DOHH2 (cell line): ENCODE measurements at regions not wholly inside any gene's neighbourhood (a gene's known extent, or its start where the extent isn't known, plus 50 kb on each side); places are given as distances from the start of the nearest gene placed in this dataset.

Experiments used
- CTCF ChIP-seq: fragments of 200-600 bp; sonication (generic); IDR thresholded peaks from one replicate; pipeline ENCODE4 v1.5.1; 2014; ENCODE audit warnings: antibody characterized with exemption, mild to moderate bottlenecking, low read depth, low read length; ENCODE audit not compliant: poor library complexity, severe bottlenecking
- EZH2phosphoT487 ChIP-seq: fragments of 200-600 bp; sonication (generic); IDR thresholded peaks from 2 replicates; pipeline ENCODE4 v1.6.1; 2017; ENCODE audit warnings: borderline replicate concordance, mild to moderate bottlenecking, antibody characterized with exemption, low read length, moderate library complexity, mixed read lengths

- TF ChIP-seq CTCF (no peak), EZH2phosphoT487 (no peak)
Measured at GRCh38 chr18:11548916-11549551, 60.4 kb upstream of the SLC35G4 start.
